SU-DHL-6 (cell line): ENCODE measurements at regions not wholly inside any gene's neighbourhood (a gene's known extent, or its start where the extent isn't known, plus 50 kb on each side); places are given as distances from the start of the nearest gene placed in this dataset.

Source experiments
- H2AFZ ChIP-seq: fragments of 200-600 bp; sonication (generic); 2 replicates; pipeline ENCODE4 v1.6.1; 2014; ENCODE audit warnings: low read depth, mild to moderate bottlenecking, moderate library complexity, mixed read lengths, antibody characterized with exemption, low read length; ENCODE audit not compliant: severe bottlenecking
- H3F3A ChIP-seq: fragments of 200-600 bp; shearing (Covaris generic); 2 replicates; pipeline ENCODE4 v1.6.0; 2016; ENCODE audit warnings: antibody characterized with exemption, mild to moderate bottlenecking; ENCODE audit not compliant: insufficient read depth
- H3K27ac ChIP-seq: fragments of 200-600 bp; sonication (generic); 2 replicates; pipeline ENCODE4 v1.5.1; 2016; ENCODE audit warnings: low read depth, mild to moderate bottlenecking, low read length, moderate library complexity, mixed read lengths
- H3K27me3 ChIP-seq: fragments of 200-600 bp; sonication (generic), shearing (Covaris generic); 2 replicates; pipeline ENCODE4 v1.6.0; 2014; ENCODE audit warnings: mild to moderate bottlenecking, low read length
- H3K36me3 ChIP-seq: fragments of 200-600 bp; sonication (generic); 2 replicates; pipeline ENCODE4 v1.6.1; 2014; ENCODE audit warnings: mild to moderate bottlenecking, low read length, mixed read lengths
- H3K4me2 ChIP-seq: fragments of 300-600, 200-600 bp; shearing (Covaris generic), sonication (generic); 2 replicates; pipeline ENCODE4 v1.6.0; 2014; ENCODE audit warnings: low read length, low read depth, mild to moderate bottlenecking; ENCODE audit not compliant: poor library complexity, severe bottlenecking
- H3K4me3 ChIP-seq: fragments of 200-600 bp; sonication (generic); 2 replicates; pipeline ENCODE4 v1.5.1; 2014; ENCODE audit warnings: antibody characterized with exemption, low read length, mild to moderate bottlenecking, mixed read lengths; ENCODE audit not compliant: insufficient read depth, poor library complexity, severe bottlenecking
- H3K79me2 ChIP-seq: fragments of 200-600 bp; sonication (generic); 2 replicates; pipeline ENCODE4 v1.6.1; 2014; ENCODE audit warnings: mild to moderate bottlenecking, low read length, moderate library complexity; ENCODE audit not compliant: insufficient read depth
- H3K9ac ChIP-seq: fragments of 200-600 bp; sonication (generic); 2 replicates; pipeline ENCODE4 v1.7.0; 2014; ENCODE audit warnings: mild to moderate bottlenecking, low read length
- H3K9me2 ChIP-seq: fragments of 200-600 bp; sonication (generic); replicated peaks from 2 replicates; pipeline ENCODE4 v1.6.1; 2014; ENCODE audit warnings: low read length; ENCODE audit not compliant: insufficient read depth
- H3K9me3 ChIP-seq: fragments of 200-600 bp; sonication (generic); 2 replicates; pipeline ENCODE4 v1.6.1; 2014; ENCODE audit warnings: low read length, mixed read lengths; ENCODE audit not compliant: insufficient read depth
- H4K20me1 ChIP-seq: fragments of 200-600 bp; sonication (generic); 2 replicates; pipeline ENCODE4 v1.6.1; 2014; ENCODE audit warnings: low read depth, mild to moderate bottlenecking, antibody characterized with exemption, low read length, moderate library complexity, mixed read lengths
- EZH2phosphoT487 ChIP-seq: fragments of 200-600 bp; sonication (generic), shearing (Covaris generic); conservative IDR thresholded peaks from 2 replicates; pipeline ENCODE4 v1.6.1; 2018; ENCODE audit warnings: mild to moderate bottlenecking, antibody characterized with exemption, low read length, moderate library complexity, mixed read lengths
- TF ChIP-seq, protein P1 (sequence below): fragments of 200-600 bp; sonication (generic); IDR thresholded peaks from one replicate; pipeline ENCODE4 v1.5.1; 2017; ENCODE audit warnings: antibody characterized with exemption, mild to moderate bottlenecking, low read length, moderate library complexity; ENCODE audit not compliant: insufficient read depth, poor library complexity, severe bottlenecking

DNA sequence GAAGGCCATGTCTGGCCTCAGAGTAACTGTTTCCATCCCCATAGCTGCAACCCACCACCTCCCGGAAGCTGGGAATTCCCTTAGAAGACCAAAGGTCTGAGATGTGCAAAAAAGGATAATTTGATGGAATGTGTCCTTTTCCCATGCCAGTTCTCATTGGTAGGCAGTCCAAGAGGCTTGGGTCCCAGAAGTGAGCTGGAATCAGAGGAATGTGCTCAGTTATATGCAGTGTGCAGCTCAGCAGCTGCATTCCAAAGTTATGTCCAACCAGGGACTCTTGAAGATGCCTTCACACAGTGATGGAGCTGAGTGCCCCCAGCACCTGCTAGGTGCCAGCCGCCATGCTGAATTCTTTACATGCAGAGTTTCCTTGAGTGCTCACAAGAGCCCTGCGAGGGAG, 583.9 kb upstream of the TBX3 start:
- Histone ChIP-seq H2AFZ (no peak overlapping the region), H3K27ac (no peak overlapping the region), H3K4me3 (no peak overlapping the region), H3K9ac (no peak overlapping the region), H3K79me2 (no peaks in the 10 kb centered on the region), H3K36me3 (no peaks in the 10 kb centered on the region), H3K27me3 (no peaks in the 10 kb centered on the region), H3F3A (no peaks in the 10 kb centered on the region), H4K20me1 (no peaks in the 10 kb centered on the region), H3K9me3 (no peaks in the 10 kb centered on the region), H3K4me2 (no peak overlapping the region), H3K9me2 (no peaks in the 10 kb centered on the region)
- no peak for TF ChIP-seq EZH2phosphoT487
- TF ChIP-seq, protein P1, sequence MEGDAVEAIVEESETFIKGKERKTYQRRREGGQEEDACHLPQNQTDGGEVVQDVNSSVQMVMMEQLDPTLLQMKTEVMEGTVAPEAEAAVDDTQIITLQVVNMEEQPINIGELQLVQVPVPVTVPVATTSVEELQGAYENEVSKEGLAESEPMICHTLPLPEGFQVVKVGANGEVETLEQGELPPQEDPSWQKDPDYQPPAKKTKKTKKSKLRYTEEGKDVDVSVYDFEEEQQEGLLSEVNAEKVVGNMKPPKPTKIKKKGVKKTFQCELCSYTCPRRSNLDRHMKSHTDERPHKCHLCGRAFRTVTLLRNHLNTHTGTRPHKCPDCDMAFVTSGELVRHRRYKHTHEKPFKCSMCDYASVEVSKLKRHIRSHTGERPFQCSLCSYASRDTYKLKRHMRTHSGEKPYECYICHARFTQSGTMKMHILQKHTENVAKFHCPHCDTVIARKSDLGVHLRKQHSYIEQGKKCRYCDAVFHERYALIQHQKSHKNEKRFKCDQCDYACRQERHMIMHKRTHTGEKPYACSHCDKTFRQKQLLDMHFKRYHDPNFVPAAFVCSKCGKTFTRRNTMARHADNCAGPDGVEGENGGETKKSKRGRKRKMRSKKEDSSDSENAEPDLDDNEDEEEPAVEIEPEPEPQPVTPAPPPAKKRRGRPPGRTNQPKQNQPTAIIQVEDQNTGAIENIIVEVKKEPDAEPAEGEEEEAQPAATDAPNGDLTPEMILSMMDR: no peak

DNA sequence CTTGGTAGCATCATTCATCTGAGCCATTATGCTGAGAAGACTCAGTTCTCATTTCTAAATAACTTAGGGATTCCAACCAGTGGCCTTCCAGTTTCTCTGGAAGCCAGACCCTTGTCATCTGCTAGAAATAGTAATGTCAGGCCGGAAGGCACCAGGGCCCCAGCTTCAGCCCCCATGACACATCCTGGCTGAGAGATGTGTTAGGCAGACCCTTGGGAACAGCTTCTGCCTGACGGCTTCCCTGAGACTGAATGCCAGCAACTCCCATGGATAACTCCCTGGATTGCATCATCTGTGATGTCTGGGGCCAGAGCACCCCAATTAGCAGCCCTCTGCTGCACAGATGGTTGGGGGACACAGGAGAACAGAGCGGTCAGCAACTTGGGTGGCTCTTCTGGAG, 583.5 kb upstream of the TBX3 start:
- Histone ChIP-seq H3K9me3 (no peaks in the 10 kb centered on the region), H3K4me2 (no peak overlapping the region), H4K20me1 (no peaks in the 10 kb centered on the region), H3K79me2 (no peaks in the 10 kb centered on the region), H3K4me3 (no peak overlapping the region), H3K9ac (no peak overlapping the region), H2AFZ (no peak overlapping the region), H3K27ac (no peak overlapping the region), H3K27me3 (no peaks in the 10 kb centered on the region), H3K36me3 (no peaks in the 10 kb centered on the region), H3F3A (no peaks in the 10 kb centered on the region), H3K9me2 (no peaks in the 10 kb centered on the region)
- no peak for TF ChIP-seq EZH2phosphoT487
- TF ChIP-seq, protein P1: no peak

- Histone ChIP-seq H3K36me3 (no peaks in the 10 kb centered on the region), H3K79me2 (no peaks in the 10 kb centered on the region), H4K20me1 (no peaks in the 10 kb centered on the region), H3K9ac (no peak overlapping the region), H3K4me3 (no peak overlapping the region), H3K4me2 (no peak overlapping the region), H3K9me3 (no peaks in the 10 kb centered on the region), H2AFZ (no peak overlapping the region), H3K9me2 (no peaks in the 10 kb centered on the region), H3K27me3 (no peaks in the 10 kb centered on the region), H3F3A (no peaks in the 10 kb centered on the region), H3K27ac (no peak overlapping the region)
- TF ChIP-seq, protein P1: no peak
- TF ChIP-seq EZH2phosphoT487: no peak
Observed at GRCh38 chr12:115264605-115265004, 580.6 kb upstream of the TBX3 start.
